ENCODE measurements at regions not wholly inside any gene's neighbourhood (a gene's known extent, or its start where the extent isn't known, plus 50 kb on each side); places are given as distances from the start of the nearest gene placed in this dataset.

DNA sequence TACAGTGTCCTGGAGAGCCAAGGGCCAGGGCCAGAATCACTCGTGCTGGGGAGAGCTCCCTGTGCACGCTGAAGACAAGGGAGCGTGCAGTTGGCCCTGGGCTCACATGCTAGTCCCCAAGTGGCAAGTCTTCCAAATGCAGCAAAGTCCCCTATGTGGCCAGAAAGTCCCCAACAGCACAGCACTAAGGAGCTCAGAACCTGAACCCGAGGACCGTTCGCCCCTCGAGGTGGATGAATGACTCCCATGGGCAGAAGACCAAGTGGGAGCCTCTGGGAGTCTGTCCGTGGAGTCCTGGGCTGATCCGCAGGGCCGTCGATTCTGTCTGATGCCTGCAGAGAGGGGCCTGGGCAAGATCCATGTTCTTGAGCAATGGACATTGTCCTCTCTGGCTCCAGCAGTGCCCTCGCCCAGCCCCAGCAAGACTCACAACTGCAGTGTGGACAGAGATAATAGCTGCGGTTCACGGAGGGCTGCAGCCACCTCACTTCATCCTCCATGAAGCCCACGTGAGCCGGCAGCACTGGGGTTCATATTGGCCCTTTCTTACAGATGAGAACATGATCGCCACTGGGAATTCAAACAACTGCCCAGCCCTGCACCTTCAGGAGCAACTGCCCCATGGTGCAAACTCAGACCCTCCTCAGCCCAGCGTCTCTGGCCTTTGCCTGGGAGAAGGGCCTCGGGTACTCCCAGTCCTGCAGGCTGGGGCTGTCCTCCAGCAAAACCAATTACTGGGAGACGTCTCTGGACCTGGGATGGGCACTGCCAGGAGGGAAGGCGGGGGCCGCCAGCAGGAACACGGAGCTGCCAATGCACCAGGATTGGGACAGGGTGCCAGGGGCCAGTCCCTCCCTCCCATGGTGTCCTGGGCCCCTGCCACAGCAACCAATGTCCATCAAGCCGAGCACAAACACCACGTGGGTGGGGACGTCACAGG lies 243.7 kb downstream of the NPHP4 start:
- H3F3A ChIP-seq (ENCODE audit: low read length, unreplicated experiment) = no peaks in the 10 kb centered on the region
- intact Hi-C loops (cut with micrococcal nuclease) = no loop called here
- H3K9me2 ChIP-seq (replicated peaks; ENCODE audit: low read length) = no peaks in the 10 kb centered on the region
- ATAC-seq = no peak
- H3K27ac ChIP-seq (ENCODE audit: low read length) = no peak overlapping the region
- CTCF ChIA-PET = interaction anchor here (0.6 kb wide), 1 partner anchor 58 kb away, joined by 3 read pairs; no protein-coding TSS in a partner anchor
- POLR2A ChIA-PET (ENCODE audit: unreplicated experiment) = no interaction called here
- no peak overlapping the region for H2AFZ ChIP-seq (ENCODE audit: low read length)
- H4K20me1 ChIP-seq (ENCODE audit: low read length) = no peaks in the 10 kb centered on the region
- H3K4me2 ChIP-seq (ENCODE audit: low read length) = no peak overlapping the region
- no peaks in the 10 kb centered on the region for H3K36me3 ChIP-seq (ENCODE audit: low read depth, low read length)
- peaks cover 92% of the 10 kb centered on the region for H3K27me3 ChIP-seq (ENCODE audit: low read length)
- no peak overlapping the region for H3K9ac ChIP-seq (ENCODE audit: low read length)
- no peaks in the 10 kb centered on the region for H3K9me3 ChIP-seq (ENCODE audit: low read length)
- no peaks in the 10 kb centered on the region for H3K79me2 ChIP-seq (ENCODE audit: low read length)
- no peak for DNase-seq
- no peak overlapping the region for H3K4me3 ChIP-seq (ENCODE audit: low read length)
- H3K4me1 ChIP-seq (ENCODE audit: insufficient read depth, low read length) = no peaks in the 10 kb centered on the region
- TF ChIP-seq, protein P1, sequence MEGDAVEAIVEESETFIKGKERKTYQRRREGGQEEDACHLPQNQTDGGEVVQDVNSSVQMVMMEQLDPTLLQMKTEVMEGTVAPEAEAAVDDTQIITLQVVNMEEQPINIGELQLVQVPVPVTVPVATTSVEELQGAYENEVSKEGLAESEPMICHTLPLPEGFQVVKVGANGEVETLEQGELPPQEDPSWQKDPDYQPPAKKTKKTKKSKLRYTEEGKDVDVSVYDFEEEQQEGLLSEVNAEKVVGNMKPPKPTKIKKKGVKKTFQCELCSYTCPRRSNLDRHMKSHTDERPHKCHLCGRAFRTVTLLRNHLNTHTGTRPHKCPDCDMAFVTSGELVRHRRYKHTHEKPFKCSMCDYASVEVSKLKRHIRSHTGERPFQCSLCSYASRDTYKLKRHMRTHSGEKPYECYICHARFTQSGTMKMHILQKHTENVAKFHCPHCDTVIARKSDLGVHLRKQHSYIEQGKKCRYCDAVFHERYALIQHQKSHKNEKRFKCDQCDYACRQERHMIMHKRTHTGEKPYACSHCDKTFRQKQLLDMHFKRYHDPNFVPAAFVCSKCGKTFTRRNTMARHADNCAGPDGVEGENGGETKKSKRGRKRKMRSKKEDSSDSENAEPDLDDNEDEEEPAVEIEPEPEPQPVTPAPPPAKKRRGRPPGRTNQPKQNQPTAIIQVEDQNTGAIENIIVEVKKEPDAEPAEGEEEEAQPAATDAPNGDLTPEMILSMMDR (conservative IDR thresholded peaks at IDR 0.05; ENCODE audit: low read depth, low read length) = no peak
- TF ChIP-seq EZH2 (IDR thresholded peaks at IDR 0.05; ENCODE audit: low read length, unreplicated experiment) (no peak), EZH2phosphoT487 (IDR thresholded peaks at IDR 0.05; ENCODE audit: borderline replicate concordance, low read length) (no peak)
- no TSS peak for BruUV-seq (replicated peaks)

DNA sequence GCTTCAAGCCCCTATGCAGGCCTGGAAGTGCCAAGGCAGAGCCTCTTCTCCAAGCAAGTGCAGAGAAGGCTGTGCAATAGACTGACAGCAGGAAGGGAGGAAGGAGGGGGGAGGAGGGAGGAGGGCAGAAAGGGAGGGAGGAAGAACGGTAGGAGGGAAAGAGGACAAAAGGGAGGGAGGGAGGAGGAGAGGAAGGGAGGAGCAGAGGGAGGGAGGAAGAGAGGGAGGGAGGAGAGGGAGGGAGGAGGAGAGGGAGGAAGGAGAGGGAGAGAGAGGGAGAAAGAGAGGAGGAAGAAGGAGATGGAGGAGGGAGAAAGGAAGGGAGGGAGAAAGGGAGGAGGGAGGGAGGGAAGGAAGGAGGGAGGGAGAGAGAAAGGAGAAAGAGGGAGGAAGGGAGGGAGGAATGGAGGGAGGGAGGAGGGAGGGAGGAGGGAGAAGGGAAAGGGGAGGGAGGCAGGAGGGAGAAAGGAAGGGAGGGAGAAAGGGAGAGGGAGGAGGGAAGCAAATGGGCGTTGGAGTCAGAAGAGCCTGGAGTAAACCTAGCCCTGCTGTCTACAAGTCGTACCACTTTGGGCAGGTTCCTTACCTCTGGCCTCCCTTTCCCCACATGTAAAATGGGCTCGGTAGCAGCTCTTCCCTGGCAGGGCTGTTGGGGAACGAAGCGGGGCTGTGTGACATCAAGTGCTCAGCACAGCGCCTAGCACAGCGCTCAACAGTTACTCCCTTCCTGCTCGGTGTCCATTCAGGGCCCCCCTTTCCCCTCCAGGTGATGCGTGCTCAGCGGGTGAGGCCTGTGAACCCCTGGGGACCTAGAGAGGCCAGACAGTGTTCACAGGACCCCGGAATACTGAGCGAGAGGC lies 244.6 kb downstream of the NPHP4 start:
- no peaks in the 10 kb centered on the region for H3K9me2 ChIP-seq (replicated peaks; ENCODE audit: low read length)
- no peaks in the 10 kb centered on the region for H3K79me2 ChIP-seq (ENCODE audit: low read length)
- ATAC-seq (no peak), DNase-seq (no peak)
- no peak for TF ChIP-seq EZH2 (IDR thresholded peaks at IDR 0.05; ENCODE audit: low read length, unreplicated experiment)
- TF ChIP-seq, protein P1 (conservative IDR thresholded peaks at IDR 0.05; ENCODE audit: low read depth, low read length) = no peak
- TF ChIP-seq EZH2phosphoT487 (IDR thresholded peaks at IDR 0.05; ENCODE audit: borderline replicate concordance, low read length) = no peak
- H3F3A ChIP-seq (ENCODE audit: low read length, unreplicated experiment) = no peaks in the 10 kb centered on the region
- CTCF ChIA-PET = interaction anchor here (0.6 kb wide), 1 partner anchor 59 kb away, joined by 3 read pairs; no protein-coding TSS in a partner anchor
- BruUV-seq (replicated peaks) = no TSS peak
- H3K4me1 ChIP-seq (ENCODE audit: insufficient read depth, low read length) = no peaks in the 10 kb centered on the region
- peaks cover 92% of the 10 kb centered on the region for H3K27me3 ChIP-seq (ENCODE audit: low read length)
- POLR2A ChIA-PET (ENCODE audit: unreplicated experiment) = no interaction called here
- no peak overlapping the region for H2AFZ ChIP-seq (ENCODE audit: low read length)
- H4K20me1 ChIP-seq (ENCODE audit: low read length) = no peaks in the 10 kb centered on the region
- no peak overlapping the region for H3K4me3 ChIP-seq (ENCODE audit: low read length)
- H3K4me2 ChIP-seq (ENCODE audit: low read length) = no peak overlapping the region
- H3K9ac ChIP-seq (ENCODE audit: low read length) = no peak overlapping the region
- no peak overlapping the region for H3K27ac ChIP-seq (ENCODE audit: low read length)
- H3K36me3 ChIP-seq (ENCODE audit: low read depth, low read length) = no peaks in the 10 kb centered on the region
- intact Hi-C loops (cut with micrococcal nuclease) = no loop called here
- no peaks in the 10 kb centered on the region for H3K9me3 ChIP-seq (ENCODE audit: low read length)
